ENCODE measurements at regions not wholly inside any gene's neighbourhood (a gene's known extent, or its start where the extent isn't known, plus 50 kb on each side); places are given as distances from the start of the nearest gene placed in this dataset.
"Not testable (repeated sequence)": the region's sequence is repeated elsewhere in the genome, so short reads cannot be mapped to it uniquely, and the experiment has no call there.

DNA sequence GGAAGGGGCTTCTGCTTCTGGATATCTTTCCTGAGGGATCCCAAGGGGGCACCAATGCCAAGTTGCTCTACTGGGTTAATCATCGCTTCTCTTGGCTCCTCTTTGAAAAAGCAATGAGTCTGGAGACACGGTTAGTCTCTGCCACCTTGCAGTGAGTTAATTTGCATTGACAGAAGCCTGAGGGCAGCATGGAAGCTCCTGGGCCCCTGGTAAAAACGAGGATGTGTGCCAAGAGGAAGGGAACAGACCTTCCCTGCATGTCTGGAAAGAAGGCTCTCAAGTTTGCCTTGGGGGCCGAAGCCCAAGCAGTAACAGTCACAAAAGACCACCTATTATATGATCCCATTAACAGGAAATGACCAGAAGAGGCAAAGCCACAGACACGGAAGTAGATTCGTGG lies 86.7 kb downstream of the IRX5 start:
- H3K27ac ChIP-seq (ENCODE audit: low read length) = no peak overlapping the region
- H3K4me3 ChIP-seq (ENCODE audit: low read length) = no peak overlapping the region
- no peaks in the 10 kb centered on the region for H3K36me3 ChIP-seq (ENCODE audit: insufficient read depth, low read depth, low read length)

DNA sequence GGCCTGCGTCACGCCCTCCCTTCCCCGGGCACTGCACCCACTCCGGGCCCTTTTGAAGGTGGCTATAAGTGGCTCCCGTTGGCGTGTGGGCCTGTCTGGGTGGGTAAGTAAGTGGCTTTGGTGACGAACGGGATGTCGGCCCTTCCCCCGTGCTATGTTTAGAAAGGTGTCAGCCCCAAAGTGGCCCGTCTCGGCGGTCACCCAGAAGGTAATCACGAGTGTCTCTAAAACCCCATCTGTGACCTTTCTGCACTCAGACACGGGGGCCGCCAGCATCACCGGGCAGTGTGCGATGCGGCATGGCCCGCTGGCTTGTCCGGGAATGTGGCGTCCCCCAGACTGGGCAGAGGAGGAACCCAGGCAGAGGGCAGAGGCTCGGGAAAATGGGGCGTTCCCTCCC lies 88.2 kb downstream of the IRX5 start:
- no peaks in the 10 kb centered on the region; the same call in 1 of the 2 replicates for H3K9me3 ChIP-seq (ENCODE audit: insufficient read depth, low read depth, low read length)
- H3K36me3 ChIP-seq (ENCODE audit: insufficient read depth, low read depth, low read length) = no peaks in the 10 kb centered on the region
- no peak overlapping the region for H3K4me3 ChIP-seq (ENCODE audit: low read length)
- H3K9ac ChIP-seq (ENCODE audit: low read depth, low read length) = no peak overlapping the region
- no peaks in the 10 kb centered on the region for H3K27me3 ChIP-seq (ENCODE audit: insufficient read depth, low read length)
- no peaks in the 10 kb centered on the region for H3K4me1 ChIP-seq (ENCODE audit: insufficient read depth, low read length)
- H3K27ac ChIP-seq (ENCODE audit: low read length) = no peak overlapping the region

More for the DNA sequence above, 86.7 kb downstream of the IRX5 start:
- Histone ChIP-seq H3K4me1 (ENCODE audit: insufficient read depth, low read length) (no peaks in the 10 kb centered on the region), H3K9ac (ENCODE audit: low read depth, low read length) (no peak overlapping the region), H3K27me3 (ENCODE audit: insufficient read depth, low read length) (no peaks in the 10 kb centered on the region), H3K9me3 (ENCODE audit: insufficient read depth, low read depth, low read length) (no peaks in the 10 kb centered on the region; the same call in 1 of the 2 replicates)

DNA sequence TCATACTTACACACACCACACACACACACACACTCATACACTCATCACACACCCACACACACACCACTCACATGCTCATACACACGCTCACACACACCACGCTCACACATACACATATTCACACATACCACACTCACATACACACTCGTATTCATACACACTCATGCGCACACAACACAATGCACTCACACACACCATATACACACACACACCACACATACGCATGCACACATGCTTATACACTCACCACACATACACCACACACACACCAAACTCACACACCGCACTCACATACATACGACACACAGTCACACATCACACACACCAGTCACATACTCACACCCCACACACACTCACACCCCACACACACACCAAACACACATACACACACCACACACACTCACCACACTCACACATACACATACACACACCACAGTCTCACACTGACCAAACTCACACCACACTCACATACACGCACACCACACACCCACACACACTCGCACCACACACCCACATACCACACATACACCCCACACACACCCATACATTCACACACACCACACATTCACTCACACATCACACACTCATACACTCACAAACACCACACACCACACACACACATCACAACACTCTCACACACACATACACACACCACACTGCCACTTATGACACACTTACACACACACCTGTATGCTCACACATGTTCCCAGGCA lies 88.9 kb downstream of the IRX5 start:
- no peak overlapping the region for H3K9ac ChIP-seq (ENCODE audit: low read depth, low read length)

DNA sequence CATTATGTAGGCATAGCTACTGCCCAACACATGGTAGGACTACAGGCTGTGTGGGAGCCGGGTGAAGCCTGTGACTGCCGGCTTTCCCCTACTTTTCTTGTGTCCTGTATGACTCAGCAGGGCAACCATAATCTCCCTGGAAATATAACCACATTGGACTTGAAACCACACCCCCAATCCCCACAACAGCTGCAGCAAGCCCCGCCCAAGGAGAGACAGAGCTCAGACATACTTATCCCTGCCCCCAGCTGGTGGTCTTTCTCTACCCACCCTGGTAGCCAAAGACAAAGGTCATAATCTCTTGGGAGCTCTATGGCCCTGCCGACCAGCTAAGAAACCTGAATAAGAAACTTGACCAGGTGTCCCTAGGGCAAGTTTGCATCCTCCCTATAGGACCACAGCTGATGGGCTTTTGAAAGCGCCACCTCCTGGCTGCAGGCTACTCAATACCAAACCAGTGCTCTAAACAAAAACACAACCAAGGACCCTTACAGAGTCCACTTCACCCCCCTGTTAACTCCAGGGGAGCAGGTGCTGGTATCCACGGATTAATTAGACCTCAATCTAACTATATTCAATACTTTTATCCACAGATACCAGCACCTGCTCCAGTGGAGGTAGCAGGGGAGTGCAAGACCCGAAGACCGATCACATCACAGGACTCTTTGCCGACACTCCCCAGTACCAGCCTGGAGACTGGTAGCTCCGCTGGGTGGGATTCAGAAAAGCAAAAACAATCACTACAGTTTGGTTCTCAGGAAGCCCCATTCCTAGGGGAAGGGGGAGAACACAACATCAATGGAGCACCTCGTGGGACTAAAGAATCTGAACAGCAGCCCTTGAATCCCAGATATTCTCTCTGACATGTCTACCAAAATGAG lies 91.2 kb downstream of the IRX5 start:
- no peaks in the 10 kb centered on the region for H3K36me3 ChIP-seq (ENCODE audit: insufficient read depth, low read depth, low read length)
- no peaks in the 10 kb centered on the region; the same call in 1 of the 2 replicates for H3K9me3 ChIP-seq (ENCODE audit: insufficient read depth, low read depth, low read length)
- H3K27ac ChIP-seq (ENCODE audit: low read length) = no peak overlapping the region
- H3K27me3 ChIP-seq (ENCODE audit: insufficient read depth, low read length) = no peaks in the 10 kb centered on the region
- H3K4me1 ChIP-seq (ENCODE audit: insufficient read depth, low read length) = no peaks in the 10 kb centered on the region
- H3K9ac ChIP-seq (ENCODE audit: low read depth, low read length) = no peak overlapping the region
- no peak overlapping the region; the same call in 1 of the 2 replicates for H3K4me3 ChIP-seq (ENCODE audit: low read length)

More for the DNA sequence above, 88.9 kb downstream of the IRX5 start:
- Histone ChIP-seq H3K36me3 (ENCODE audit: insufficient read depth, low read depth, low read length) (no peaks in the 10 kb centered on the region), H3K4me1 (ENCODE audit: insufficient read depth, low read length) (no peaks in the 10 kb centered on the region), H3K9me3 (ENCODE audit: insufficient read depth, low read depth, low read length) (no peaks in the 10 kb centered on the region; the same call in 1 of the 2 replicates), H3K27ac (ENCODE audit: low read length) (no peak overlapping the region), H3K27me3 (ENCODE audit: insufficient read depth, low read length) (no peaks in the 10 kb centered on the region), H3K4me3 (ENCODE audit: low read length) (no peak overlapping the region; the same call in 1 of the 2 replicates)

DNA sequence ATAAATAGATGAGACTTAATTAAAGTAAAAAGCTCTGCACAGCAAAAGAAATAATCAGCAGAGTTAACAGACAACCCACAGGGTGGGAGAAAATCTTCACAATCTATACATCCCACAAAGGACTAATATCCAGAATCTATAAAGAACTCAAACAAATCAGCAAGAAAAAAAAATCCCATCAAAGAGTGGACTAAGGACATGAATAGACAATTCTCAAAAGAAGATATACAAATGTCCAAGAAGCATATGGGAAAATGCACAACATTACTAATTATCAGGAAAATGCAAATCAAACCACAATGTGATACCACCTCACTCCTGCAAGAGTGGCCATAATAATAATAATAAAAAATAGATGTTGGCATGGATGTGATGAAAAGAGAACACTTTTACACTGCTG lies 96.6 kb downstream of the IRX5 start:
- not testable (repeated sequence) for H3K9me3 ChIP-seq (ENCODE audit: insufficient read depth, low read depth, low read length); H3K36me3 ChIP-seq (ENCODE audit: insufficient read depth, low read depth, low read length); H3K27me3 ChIP-seq (ENCODE audit: insufficient read depth, low read length); H3K27ac ChIP-seq (ENCODE audit: low read length); H3K9ac ChIP-seq (ENCODE audit: low read depth, low read length); H3K4me3 ChIP-seq (ENCODE audit: low read length); H3K4me1 ChIP-seq (ENCODE audit: insufficient read depth, low read length)

DNA sequence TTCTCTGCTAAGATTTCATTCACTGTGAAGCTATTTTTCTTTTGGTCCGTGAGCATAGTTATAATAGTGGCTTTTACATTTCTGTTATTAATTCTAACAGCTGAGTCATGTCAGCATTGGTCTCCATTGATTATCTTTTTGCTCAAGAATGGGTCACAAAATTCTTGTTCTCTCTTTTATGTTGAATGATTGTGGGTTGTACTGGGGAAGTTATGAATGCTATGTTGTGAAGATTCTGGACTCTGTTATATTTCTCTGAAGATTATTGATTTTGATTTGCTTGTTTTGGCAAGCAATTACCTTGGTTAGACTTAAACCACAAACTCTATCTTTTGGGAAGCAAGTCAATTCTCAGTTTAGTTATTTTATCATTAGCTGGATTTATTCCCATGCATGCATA lies 98.8 kb downstream of the IRX5 start:
- no peak overlapping the region for H3K4me3 ChIP-seq (ENCODE audit: low read length)
- no peak overlapping the region for H3K27ac ChIP-seq (ENCODE audit: low read length)
- no peaks in the 10 kb centered on the region for H3K36me3 ChIP-seq (ENCODE audit: insufficient read depth, low read depth, low read length)

DNA sequence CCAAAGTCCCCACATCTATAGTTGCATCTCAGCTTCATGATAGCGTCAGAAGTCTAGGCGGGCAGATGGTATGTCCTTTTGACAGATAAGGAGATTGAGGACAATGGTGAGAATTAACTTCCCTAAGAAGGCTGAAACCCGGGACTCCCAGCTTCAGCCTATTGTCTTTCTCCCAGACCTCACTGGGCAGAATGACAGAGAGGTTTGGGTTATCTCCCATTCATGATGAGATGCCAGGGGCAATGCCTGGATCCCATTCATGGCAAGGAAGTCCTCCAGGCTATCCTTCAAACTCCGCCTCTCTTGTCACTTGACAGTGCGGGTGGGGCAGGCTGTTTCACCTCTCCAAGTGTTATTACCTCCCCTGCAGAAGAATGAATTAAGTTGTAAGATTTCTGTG lies 100.3 kb downstream of the IRX5 start:
- H3K36me3 ChIP-seq (ENCODE audit: insufficient read depth, low read depth, low read length) = no peaks in the 10 kb centered on the region
- no peak overlapping the region for H3K9ac ChIP-seq (ENCODE audit: low read depth, low read length)
- no peaks in the 10 kb centered on the region for H3K4me1 ChIP-seq (ENCODE audit: insufficient read depth, low read length)
- no peaks in the 10 kb centered on the region for H3K27me3 ChIP-seq (ENCODE audit: insufficient read depth, low read length)
- no peak overlapping the region for H3K27ac ChIP-seq (ENCODE audit: low read length)
- H3K4me3 ChIP-seq (ENCODE audit: low read length) = no peak overlapping the region
- no peaks in the 10 kb centered on the region; the same call in 1 of the 2 replicates for H3K9me3 ChIP-seq (ENCODE audit: insufficient read depth, low read depth, low read length)

More for the DNA sequence above, 98.8 kb downstream of the IRX5 start:
- H3K4me1 ChIP-seq (ENCODE audit: insufficient read depth, low read length) = no peaks in the 10 kb centered on the region
- H3K27me3 ChIP-seq (ENCODE audit: insufficient read depth, low read length) = no peaks in the 10 kb centered on the region
- H3K9me3 ChIP-seq (ENCODE audit: insufficient read depth, low read depth, low read length) = no peaks in the 10 kb centered on the region; the same call in 1 of the 2 replicates
- H3K9ac ChIP-seq (ENCODE audit: low read depth, low read length) = no peak overlapping the region

DNA sequence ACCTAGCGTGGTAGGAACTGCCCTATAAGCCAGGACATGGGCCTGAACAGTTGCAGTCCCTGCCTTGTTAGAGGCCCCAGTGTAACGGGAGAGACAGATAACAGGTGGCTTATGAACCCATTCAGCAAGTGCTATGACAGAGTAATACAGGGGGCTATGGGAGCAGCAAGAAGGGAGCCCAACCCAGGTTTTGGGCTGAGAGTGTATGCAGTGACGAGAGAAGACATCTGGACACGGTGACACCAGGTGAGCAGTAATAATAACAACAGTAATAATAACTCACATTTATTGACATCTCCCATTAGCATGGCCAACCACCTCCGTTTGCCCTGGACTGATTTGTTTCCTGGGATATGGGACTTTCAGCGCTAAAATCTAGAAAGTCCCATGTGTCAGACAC lies 100.8 kb downstream of the IRX5 start:
- Histone ChIP-seq H3K4me3 (ENCODE audit: low read length) (no peak overlapping the region), H3K27ac (ENCODE audit: low read length) (no peak overlapping the region), H3K9me3 (ENCODE audit: insufficient read depth, low read depth, low read length) (no peaks in the 10 kb centered on the region; the same call in 1 of the 2 replicates), H3K36me3 (ENCODE audit: insufficient read depth, low read depth, low read length) (no peaks in the 10 kb centered on the region), H3K4me1 (ENCODE audit: insufficient read depth, low read length) (no peaks in the 10 kb centered on the region), H3K9ac (ENCODE audit: low read depth, low read length) (no peak overlapping the region), H3K27me3 (ENCODE audit: insufficient read depth, low read length) (no peaks in the 10 kb centered on the region)

DNA sequence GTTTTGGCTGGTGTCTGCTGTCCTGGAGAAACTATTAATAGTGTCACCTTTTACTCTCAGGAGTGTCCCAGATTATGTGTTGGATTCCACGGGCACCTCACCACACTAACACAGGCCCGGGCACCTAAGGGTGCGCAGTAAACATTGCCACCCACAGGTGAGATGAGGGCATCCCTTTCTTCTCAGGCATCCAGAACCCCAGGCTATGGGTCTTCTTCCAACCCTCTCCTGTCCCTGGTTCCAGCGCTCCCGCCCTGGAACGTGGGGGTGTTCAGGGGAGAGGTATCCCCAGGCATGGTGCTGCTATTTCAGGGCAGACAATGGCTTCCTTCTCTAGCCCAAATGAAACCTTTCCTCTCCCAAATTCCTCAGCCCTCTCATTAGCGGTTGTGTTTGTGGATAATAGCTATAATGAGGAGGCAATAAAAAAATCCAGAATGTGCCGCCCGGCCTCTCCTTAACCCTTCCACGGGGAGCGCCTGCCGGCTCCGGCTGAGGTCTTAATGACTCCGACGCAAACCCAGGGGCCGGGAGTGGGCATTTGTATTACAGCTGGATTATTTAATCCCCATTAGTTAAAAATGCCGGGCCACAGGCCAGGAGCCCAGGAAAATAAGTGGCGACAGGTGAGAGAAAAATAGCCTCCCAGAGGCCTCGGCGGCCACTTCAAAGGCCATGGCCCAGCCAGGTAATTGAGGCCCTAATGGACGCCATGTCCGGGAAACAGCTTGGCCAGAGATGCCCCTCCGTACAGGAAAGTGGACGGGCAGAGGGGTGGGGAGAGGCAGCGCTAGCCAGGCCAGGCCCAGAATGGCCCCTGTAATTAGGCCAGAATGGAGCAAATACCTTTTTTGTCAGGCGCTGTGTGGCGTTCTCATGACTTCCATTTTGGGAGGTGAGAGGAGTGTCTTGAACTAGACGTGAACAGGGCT lies 102.8 kb downstream of the IRX5 start:
- Histone ChIP-seq H3K27ac (ENCODE audit: low read length) (no peak overlapping the region), H3K4me3 (ENCODE audit: low read length) (no peak overlapping the region), H3K9ac (ENCODE audit: low read depth, low read length) (no peak overlapping the region), H3K4me1 (ENCODE audit: insufficient read depth, low read length) (no peaks in the 10 kb centered on the region), H3K27me3 (ENCODE audit: insufficient read depth, low read length) (no peaks in the 10 kb centered on the region), H3K36me3 (ENCODE audit: insufficient read depth, low read depth, low read length) (no peaks in the 10 kb centered on the region), H3K9me3 (ENCODE audit: insufficient read depth, low read depth, low read length) (no peaks in the 10 kb centered on the region)

DNA sequence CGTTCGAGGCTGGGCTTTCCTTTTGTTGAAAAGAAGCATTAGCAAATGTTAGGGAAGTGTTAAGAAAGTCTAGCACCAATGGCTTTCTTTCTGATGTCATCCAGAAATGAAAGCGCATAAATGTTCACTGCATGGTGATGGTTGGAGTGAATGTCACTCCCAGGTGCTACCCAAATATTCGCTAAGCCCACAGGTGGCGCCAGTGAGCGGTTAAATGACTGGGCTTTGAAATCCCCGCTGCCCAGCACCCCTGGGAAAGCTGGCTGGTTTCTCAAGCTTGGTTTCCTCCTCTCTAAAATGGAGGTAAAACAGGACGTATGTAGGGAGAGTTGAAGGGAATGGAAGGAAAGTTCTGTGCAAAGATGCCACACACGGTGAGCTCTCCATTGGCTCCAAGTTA lies 104.4 kb downstream of the IRX5 start:
- no peaks in the 10 kb centered on the region for H3K9me3 ChIP-seq (ENCODE audit: insufficient read depth, low read depth, low read length)

DNA sequence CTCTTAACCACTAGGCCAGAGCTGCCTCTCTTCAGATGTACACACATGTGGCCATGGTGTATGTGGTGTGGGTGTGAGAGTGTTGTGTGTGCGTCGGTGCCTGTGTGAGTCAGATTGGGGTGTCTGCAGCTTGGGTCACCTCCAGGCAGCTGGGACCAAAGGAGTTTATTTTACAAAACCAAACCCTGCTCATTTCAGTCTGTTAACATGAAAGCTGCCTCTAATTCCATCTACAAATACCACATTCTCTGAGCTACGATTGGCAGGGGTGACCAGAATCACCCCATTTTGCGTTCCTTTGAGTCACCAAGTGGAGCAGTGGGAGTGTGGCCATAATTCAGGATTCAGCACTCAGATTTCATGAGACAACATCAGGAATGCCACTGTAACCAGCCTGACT lies 105.3 kb downstream of the IRX5 start:
- Histone ChIP-seq H3K4me3 (ENCODE audit: low read length) (no peak overlapping the region), H3K9me3 (ENCODE audit: insufficient read depth, low read depth, low read length) (no peaks in the 10 kb centered on the region), H3K9ac (ENCODE audit: low read depth, low read length) (no peak overlapping the region), H3K4me1 (ENCODE audit: insufficient read depth, low read length) (no peaks in the 10 kb centered on the region), H3K36me3 (ENCODE audit: insufficient read depth, low read depth, low read length) (no peaks in the 10 kb centered on the region), H3K27me3 (ENCODE audit: insufficient read depth, low read length) (no peaks in the 10 kb centered on the region), H3K27ac (ENCODE audit: low read length) (no peak overlapping the region)

More for the DNA sequence above, 104.4 kb downstream of the IRX5 start:
- Histone ChIP-seq H3K27ac (ENCODE audit: low read length) (no peak overlapping the region), H3K9ac (ENCODE audit: low read depth, low read length) (no peak overlapping the region), H3K4me3 (ENCODE audit: low read length) (no peak overlapping the region), H3K36me3 (ENCODE audit: insufficient read depth, low read depth, low read length) (no peaks in the 10 kb centered on the region), H3K4me1 (ENCODE audit: insufficient read depth, low read length) (no peaks in the 10 kb centered on the region), H3K27me3 (ENCODE audit: insufficient read depth, low read length) (no peaks in the 10 kb centered on the region)
